Karpas-422 (cell line): ENCODE measurements at regions not wholly inside any gene's neighbourhood (a gene's known extent, or its start where the extent isn't known, plus 50 kb on each side); places are given as distances from the start of the nearest gene placed in this dataset.

Experiments
- DNase-seq: peaks from one replicate; pipeline ENCODE4 v3.0.0-alpha.2; 2015
- H2AFZ ChIP-seq: fragments of 200-600 bp; sonication (generic); 2 replicates; pipeline ENCODE4 v1.6.1; 2014; ENCODE audit warnings: antibody characterized with exemption, low read length, mixed read lengths
- H3K27ac ChIP-seq: fragments of 200-600 bp; sonication (generic); 2 replicates; pipeline ENCODE4 v1.5.1; 2014; ENCODE audit warnings: mild to moderate bottlenecking, low read length, moderate library complexity
- H3K27me3 ChIP-seq: fragments of 200-600 bp; sonication (generic); 2 replicates; pipeline ENCODE4 v1.6.1; 2014; ENCODE audit warnings: low read length, mixed read lengths
- H3K36me3 ChIP-seq: fragments of 200-600 bp; sonication (generic); 2 replicates; pipeline ENCODE4 v1.6.1; 2014; ENCODE audit warnings: low read length, mixed read lengths; ENCODE audit not compliant: insufficient read depth
- H3K4me1 ChIP-seq: fragments of 200-600 bp; sonication (generic); 2 replicates; pipeline ENCODE4 v1.6.1; 2014; ENCODE audit warnings: mild to moderate bottlenecking, low read length, mixed read lengths
- H3K4me2 ChIP-seq: fragments of 200-600 bp; sonication (generic); 2 replicates; pipeline ENCODE4 v1.6.1; 2014; ENCODE audit warnings: low read length, low read depth, mild to moderate bottlenecking; ENCODE audit not compliant: poor library complexity, severe bottlenecking
- H3K4me3 ChIP-seq: fragments of 200-600 bp; sonication (generic); 2 replicates; pipeline ENCODE4 v1.5.1; 2014; ENCODE audit warnings: mild to moderate bottlenecking, antibody characterized with exemption, low read length, mixed read lengths
- H3K79me2 ChIP-seq: fragments of 200-600 bp; sonication (generic); 2 replicates; pipeline ENCODE4 v1.6.1; 2014; ENCODE audit warnings: mild to moderate bottlenecking, low read length, mixed read lengths
- H3K9ac ChIP-seq: fragments of 200-600 bp; sonication (generic); 2 replicates; pipeline ENCODE4 v1.6.0; 2014; ENCODE audit warnings: low read length
- H3K9me2 ChIP-seq: fragments of 200-600 bp; sonication (generic), shearing (Covaris generic); replicated peaks from 2 replicates; pipeline ENCODE4 v1.6.0; 2014; ENCODE audit warnings: mild to moderate bottlenecking, low read length, moderate library complexity; ENCODE audit not compliant: insufficient read depth
- H3K9me3 ChIP-seq: fragments of 300-700, 200-600 bp; sonication (generic); 2 replicates; pipeline ENCODE4 v1.6.1; 2014; ENCODE audit warnings: low read length, mixed read lengths
- H4K20me1 ChIP-seq: fragments of 200-600 bp; sonication (generic); 2 replicates; pipeline ENCODE4 v1.6.1; 2014; ENCODE audit warnings: mild to moderate bottlenecking, antibody characterized with exemption, low read length, low read depth; ENCODE audit not compliant: insufficient read depth

DNA sequence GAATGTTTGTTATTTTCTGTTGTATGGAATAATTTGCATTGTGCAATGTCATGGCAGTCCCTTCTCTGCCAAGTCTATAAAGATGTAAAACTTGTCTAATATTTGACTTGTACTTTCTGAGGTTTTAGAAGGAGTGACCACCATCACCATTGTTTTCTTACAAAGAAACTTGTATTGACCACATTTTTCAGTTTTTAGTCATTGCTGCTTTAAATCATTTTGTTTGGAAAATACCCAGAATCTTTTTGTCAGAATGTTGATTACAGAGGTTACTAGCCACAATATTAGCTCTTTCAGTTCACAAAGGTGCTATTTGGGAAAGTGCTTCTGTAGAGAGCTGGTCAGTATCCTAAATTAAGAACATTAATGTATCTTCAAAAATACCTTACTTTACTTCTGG lies 532.4 kb upstream of the GBE1 start:
- no peak overlapping the region for H2AFZ ChIP-seq
- no peak overlapping the region for H3K27ac ChIP-seq
- no peaks in the 10 kb centered on the region for H3K4me1 ChIP-seq
- no peaks in the 10 kb centered on the region for H3K27me3 ChIP-seq
- no peaks in the 10 kb centered on the region for H4K20me1 ChIP-seq
- H3K9ac ChIP-seq: no peak overlapping the region
- no peak overlapping the region for H3K4me3 ChIP-seq
- no peak for DNase-seq
- H3K36me3 ChIP-seq: no peaks in the 10 kb centered on the region
- H3K9me2 ChIP-seq: no peaks in the 10 kb centered on the region
- no peaks in the 10 kb centered on the region for H3K79me2 ChIP-seq
- no peak overlapping the region for H3K4me2 ChIP-seq
- peaks cover 20% of the 10 kb centered on the region for H3K9me3 ChIP-seq

GRCh38 chr3:82293435-82293834 lies 532.0 kb upstream of the GBE1 start:
- Histone ChIP-seq H3K9ac (no peak overlapping the region), H3K27ac (no peak overlapping the region), H4K20me1 (no peaks in the 10 kb centered on the region), H3K4me3 (no peak overlapping the region), H3K4me2 (no peak overlapping the region), H2AFZ (no peak overlapping the region), H3K27me3 (no peaks in the 10 kb centered on the region), H3K79me2 (no peaks in the 10 kb centered on the region), H3K4me1 (no peaks in the 10 kb centered on the region), H3K9me3 (peaks cover 24% of the 10 kb centered on the region), H3K9me2 (no peaks in the 10 kb centered on the region), H3K36me3 (no peaks in the 10 kb centered on the region)
- DNase-seq: no peak

DNA sequence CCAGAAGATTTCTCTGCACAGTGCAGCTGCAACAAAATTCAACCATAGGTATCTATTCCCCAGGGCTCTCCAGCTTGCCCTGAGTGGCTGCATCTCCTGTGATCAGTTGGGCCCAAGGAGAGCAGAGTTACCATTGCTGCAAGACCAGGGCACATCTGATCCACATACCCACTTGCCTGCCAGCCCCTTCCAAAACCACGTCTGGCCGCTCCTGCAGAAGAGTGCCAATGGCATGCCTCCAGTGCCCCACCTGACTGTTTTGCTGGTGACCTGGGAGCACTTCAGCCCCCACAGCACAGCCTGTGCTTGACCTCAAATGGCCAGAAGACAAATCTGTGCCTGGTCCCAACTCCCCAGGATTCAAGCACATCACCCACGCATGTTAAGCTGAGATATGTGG lies 526.1 kb upstream of the GBE1 start:
- H3K27ac ChIP-seq: no peak overlapping the region
- no peak overlapping the region for H3K4me2 ChIP-seq
- no peak overlapping the region for H3K4me3 ChIP-seq
- no peak overlapping the region for H2AFZ ChIP-seq
- peaks cover 47% of the 10 kb centered on the region for H3K9me3 ChIP-seq
- H3K36me3 ChIP-seq: no peaks in the 10 kb centered on the region
- H3K4me1 ChIP-seq: no peaks in the 10 kb centered on the region
- H4K20me1 ChIP-seq: no peaks in the 10 kb centered on the region
- H3K79me2 ChIP-seq: no peaks in the 10 kb centered on the region
- DNase-seq: no peak
- H3K9me2 ChIP-seq: no peaks in the 10 kb centered on the region
- no peaks in the 10 kb centered on the region for H3K27me3 ChIP-seq
- no peak overlapping the region for H3K9ac ChIP-seq

DNA sequence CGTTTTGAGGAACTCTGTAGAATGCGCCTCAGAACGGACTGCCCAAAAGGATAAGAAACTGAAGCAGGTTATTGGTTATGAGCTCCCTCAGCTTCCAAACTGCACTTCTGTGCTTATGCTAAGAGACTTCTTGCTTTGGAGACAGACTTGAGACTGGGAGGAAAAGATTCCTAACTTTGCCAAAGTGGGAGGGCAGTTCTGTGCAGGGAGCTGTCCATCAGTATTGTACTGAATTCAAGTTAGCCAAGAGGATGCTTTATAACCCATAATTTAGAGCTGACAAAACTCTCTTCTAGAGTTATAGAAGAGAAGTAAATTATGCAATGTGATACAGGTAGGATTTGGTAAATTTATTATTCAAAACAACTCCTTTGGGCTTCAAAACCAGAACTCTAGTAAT lies 519.8 kb upstream of the GBE1 start:
- no peak overlapping the region for H3K4me3 ChIP-seq
- H2AFZ ChIP-seq: no peak overlapping the region
- H3K79me2 ChIP-seq: no peaks in the 10 kb centered on the region
- H3K9ac ChIP-seq: no peak overlapping the region
- no peaks in the 10 kb centered on the region for H3K4me1 ChIP-seq
- DNase-seq: no peak
- no peak overlapping the region for H3K27ac ChIP-seq
- peaks cover 25% of the 10 kb centered on the region for H3K9me3 ChIP-seq
- no peaks in the 10 kb centered on the region for H3K36me3 ChIP-seq
- no peak overlapping the region for H3K4me2 ChIP-seq
- H3K27me3 ChIP-seq: no peaks in the 10 kb centered on the region
- H3K9me2 ChIP-seq: no peaks in the 10 kb centered on the region
- H4K20me1 ChIP-seq: no peaks in the 10 kb centered on the region

DNA sequence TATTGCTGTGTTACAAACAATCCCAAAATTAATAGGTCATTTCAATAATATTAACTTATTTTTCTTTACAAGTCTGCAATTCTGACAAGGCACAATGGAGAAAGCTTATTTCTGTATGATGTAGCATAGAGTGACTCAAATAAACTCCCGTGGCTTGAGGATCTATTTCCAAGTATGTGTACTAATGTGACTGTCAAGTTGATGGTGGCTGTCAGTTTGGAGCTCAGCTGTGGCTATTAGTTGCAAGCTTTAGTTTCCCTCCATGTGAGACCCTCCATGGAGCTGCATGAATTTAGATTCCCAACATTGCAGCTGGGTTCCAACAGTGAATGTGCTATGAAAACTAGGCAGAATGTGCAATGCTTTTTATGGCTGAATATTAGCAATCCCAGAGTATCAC lies 515.5 kb upstream of the GBE1 start:
- Histone ChIP-seq H3K79me2 (no peaks in the 10 kb centered on the region), H2AFZ (no peak overlapping the region), H3K4me3 (no peak overlapping the region), H3K9me2 (no peaks in the 10 kb centered on the region), H3K27ac (no peak overlapping the region), H3K9me3 (peaks cover 15% of the 10 kb centered on the region), H3K27me3 (no peaks in the 10 kb centered on the region), H3K4me1 (no peaks in the 10 kb centered on the region), H4K20me1 (no peaks in the 10 kb centered on the region), H3K4me2 (no peak overlapping the region), H3K9ac (no peak overlapping the region), H3K36me3 (no peaks in the 10 kb centered on the region)
- DNase-seq: no peak

- no peak overlapping the region for H2AFZ ChIP-seq
- no peaks in the 10 kb centered on the region for H3K9me2 ChIP-seq
- DNase-seq: no peak
- no peak overlapping the region for H3K4me3 ChIP-seq
- no peak overlapping the region for H3K9ac ChIP-seq
- H3K4me2 ChIP-seq: no peak overlapping the region
- no peaks in the 10 kb centered on the region for H3K36me3 ChIP-seq
- H3K79me2 ChIP-seq: no peaks in the 10 kb centered on the region
- H3K9me3 ChIP-seq: peaks cover 10% of the 10 kb centered on the region
- no peaks in the 10 kb centered on the region for H3K27me3 ChIP-seq
- H3K4me1 ChIP-seq: no peaks in the 10 kb centered on the region
- H4K20me1 ChIP-seq: no peaks in the 10 kb centered on the region
- H3K27ac ChIP-seq: no peak overlapping the region
These were observed 513.5 kb upstream of the GBE1 start for GRCh38 chr3:82274897-82275296.

- no peak overlapping the region for H3K4me3 ChIP-seq
- H3K9me3 ChIP-seq: peaks cover 10% of the 10 kb centered on the region; the same call in 1 of the 2 replicates
- H4K20me1 ChIP-seq: no peaks in the 10 kb centered on the region
- H2AFZ ChIP-seq: no peak overlapping the region
- H3K9ac ChIP-seq: no peak overlapping the region
- no peaks in the 10 kb centered on the region for H3K9me2 ChIP-seq
- H3K79me2 ChIP-seq: no peaks in the 10 kb centered on the region
- no peak overlapping the region for H3K27ac ChIP-seq
- no peaks in the 10 kb centered on the region for H3K4me1 ChIP-seq
- H3K27me3 ChIP-seq: no peaks in the 10 kb centered on the region
- H3K4me2 ChIP-seq: no peak overlapping the region
- no peak for DNase-seq
- no peaks in the 10 kb centered on the region for H3K36me3 ChIP-seq
These were observed 504.3 kb upstream of the GBE1 start for GRCh38 chr3:82265747-82266146.

DNA sequence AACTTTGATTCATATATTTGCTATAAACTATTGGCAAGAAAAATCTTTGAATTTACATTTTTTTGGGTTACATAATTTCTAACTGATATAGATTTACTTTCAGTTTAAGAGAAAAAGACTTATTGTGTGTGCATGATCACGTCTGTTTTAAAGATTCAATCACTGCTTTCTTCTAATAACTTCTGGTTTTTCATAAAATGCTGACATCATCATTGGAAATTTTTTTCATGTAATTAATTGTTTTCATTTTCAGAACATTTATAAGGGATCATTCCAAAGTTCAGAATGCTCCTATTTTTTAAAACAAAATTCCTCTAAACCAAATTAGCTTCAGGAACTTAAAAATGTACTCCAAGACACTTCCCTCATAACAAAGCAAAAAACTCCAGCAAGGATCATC lies 500.7 kb upstream of the GBE1 start:
- Histone ChIP-seq H3K36me3 (no peaks in the 10 kb centered on the region), H3K27ac (no peak overlapping the region), H3K4me2 (no peak overlapping the region), H3K4me3 (no peak overlapping the region), H4K20me1 (no peaks in the 10 kb centered on the region), H3K9ac (no peak overlapping the region), H3K79me2 (no peaks in the 10 kb centered on the region), H3K27me3 (no peaks in the 10 kb centered on the region), H3K4me1 (no peaks in the 10 kb centered on the region), H3K9me3 (peaks cover 10% of the 10 kb centered on the region; the same call in 1 of the 2 replicates), H3K9me2 (no peaks in the 10 kb centered on the region), H2AFZ (no peak overlapping the region)
- no peak for DNase-seq

- H2AFZ ChIP-seq: no peak overlapping the region
- H3K9me3 ChIP-seq: peaks cover 10% of the 10 kb centered on the region; the same call in 1 of the 2 replicates
- no peaks in the 10 kb centered on the region for H3K9me2 ChIP-seq
- no peaks in the 10 kb centered on the region for H4K20me1 ChIP-seq
- H3K4me1 ChIP-seq: no peaks in the 10 kb centered on the region
- H3K9ac ChIP-seq: no peak overlapping the region
- H3K27me3 ChIP-seq: no peaks in the 10 kb centered on the region
- H3K27ac ChIP-seq: no peak overlapping the region
- no peak for DNase-seq
- H3K4me3 ChIP-seq: no peak overlapping the region
- H3K79me2 ChIP-seq: no peaks in the 10 kb centered on the region
- no peaks in the 10 kb centered on the region for H3K36me3 ChIP-seq
- H3K4me2 ChIP-seq: no peak overlapping the region
These were observed 500.2 kb upstream of the GBE1 start for GRCh38 chr3:82261637-82262036.
